Transverse colon (tissue), 4 donors: ENCODE measurements at regions not wholly inside any gene's neighbourhood (a gene's known extent, or its start where the extent isn't known, plus 50 kb on each side); places are given as distances from the start of the nearest gene placed in this dataset.
"Not testable (repeated sequence)": the region's sequence is repeated elsewhere in the genome, so short reads cannot be mapped to it uniquely, and the experiment has no call there.

Experiments used
- DNase-seq: peaks from one replicate; pipeline ENCODE4 v3.0.0-alpha.2; 2019
- H3K27ac ChIP-seq, 4 donors: fragments of 200-600 bp; sonication (generic); 2 replicates each; pipeline ENCODE4 v1.5.1; 2016 to 2018; ENCODE audit warnings: inconsistent platforms in 4 of 4
- H3K27me3 ChIP-seq: fragments of 200-600 bp; sonication (generic); 2 replicates; pipeline ENCODE4 v1.5.1; 2017; ENCODE audit warnings: inconsistent platforms
- H3K36me3 ChIP-seq, 4 donors: fragments of 200-600 bp; sonication (generic); 2 replicates each; pipeline ENCODE4 v1.5.1; 2017 to 2019; ENCODE audit warnings: inconsistent platforms in 4 of 4
- H3K4me1 ChIP-seq, 4 donors: fragments of 200-600 bp; sonication (generic); 2 replicates each; pipeline ENCODE4 v1.5.1; 2017 to 2020; ENCODE audit warnings: inconsistent platforms in 4 of 4
- H3K4me3 ChIP-seq, 4 donors: fragments of 200-600 bp; sonication (generic); 1 replicate in 1 of 4; 2 replicates in 3 of 4; pipeline versions ENCODE4 v1.5.1 to v1.6.1; 2017 to 2019; ENCODE audit warnings: inconsistent platforms in 4 of 4
- H3K9me3 ChIP-seq, 2 donors: fragments of 200-600 bp; sonication (generic); 2 replicates each; pipeline ENCODE4 v1.5.1; 2017 to 2019; ENCODE audit warnings: inconsistent platforms in 2 of 2
- CTCF ChIP-seq, 5 experiments: fragments of 200-600 bp in 3 of 5; fragments of 450-650 bp in 2 of 5; sonication (generic) in 3 of 5; IDR thresholded peaks; 1 replicate in 2 of 5; 2 replicates in 3 of 5; pipeline ENCODE4 v1.5.1; 2016 to 2017; ENCODE audit warnings: antibody characterized with exemption in 5 of 5, inconsistent platforms in 3 of 5, mild to moderate bottlenecking in 2 of 5, moderate library complexity in 1 of 5
- EP300 ChIP-seq: sonication (generic); formaldehyde crosslinking; IDR thresholded peaks from one replicate; pipeline ENCODE4 v1.6.1; 2017; ENCODE audit warnings: antibody characterized with exemption, low read depth
- POLR2A ChIP-seq: fragments of 450-650 bp; IDR thresholded peaks from one replicate; pipeline ENCODE4 v1.6.1; 2016; ENCODE audit warnings: antibody characterized with exemption, mild to moderate bottlenecking, moderate library complexity
- POLR2AphosphoS5 ChIP-seq, 3 donors: sonication (generic); formaldehyde crosslinking; IDR thresholded peaks; one replicate each; pipeline ENCODE4 v1.6.1; 2016; ENCODE audit warnings: antibody characterized with exemption in 3 of 3
- WGBS, 2 donors: methylation state at CpG; one replicate each; pipeline ENCODE4 v1.1.5; 2018; ENCODE audit warnings: low coverage in 1 of 2; 5-methylcytosine and 5-hydroxymethylcytosine counted together
- in situ Hi-C, 4 donors: fragments of 200-750 bp; cut with MboI; loops; one replicate each; pipeline versions ENCODE4 v1.15.0 to v1.15.1; 2017; ENCODE audit warnings: low sequenced_read_pairs in 3 of 4, low pct_ligation_motif_present in 1 of 4, low pct_unique_long_range_greater_than_20kb in 1 of 4
- intact Hi-C: fragments of 100-400 bp; cut with DNase I; formaldehyde crosslinking; loops from one replicate; pipeline ENCODE4 v1.15.1; 2023; ENCODE audit warnings: low total_unique reads

DNA sequence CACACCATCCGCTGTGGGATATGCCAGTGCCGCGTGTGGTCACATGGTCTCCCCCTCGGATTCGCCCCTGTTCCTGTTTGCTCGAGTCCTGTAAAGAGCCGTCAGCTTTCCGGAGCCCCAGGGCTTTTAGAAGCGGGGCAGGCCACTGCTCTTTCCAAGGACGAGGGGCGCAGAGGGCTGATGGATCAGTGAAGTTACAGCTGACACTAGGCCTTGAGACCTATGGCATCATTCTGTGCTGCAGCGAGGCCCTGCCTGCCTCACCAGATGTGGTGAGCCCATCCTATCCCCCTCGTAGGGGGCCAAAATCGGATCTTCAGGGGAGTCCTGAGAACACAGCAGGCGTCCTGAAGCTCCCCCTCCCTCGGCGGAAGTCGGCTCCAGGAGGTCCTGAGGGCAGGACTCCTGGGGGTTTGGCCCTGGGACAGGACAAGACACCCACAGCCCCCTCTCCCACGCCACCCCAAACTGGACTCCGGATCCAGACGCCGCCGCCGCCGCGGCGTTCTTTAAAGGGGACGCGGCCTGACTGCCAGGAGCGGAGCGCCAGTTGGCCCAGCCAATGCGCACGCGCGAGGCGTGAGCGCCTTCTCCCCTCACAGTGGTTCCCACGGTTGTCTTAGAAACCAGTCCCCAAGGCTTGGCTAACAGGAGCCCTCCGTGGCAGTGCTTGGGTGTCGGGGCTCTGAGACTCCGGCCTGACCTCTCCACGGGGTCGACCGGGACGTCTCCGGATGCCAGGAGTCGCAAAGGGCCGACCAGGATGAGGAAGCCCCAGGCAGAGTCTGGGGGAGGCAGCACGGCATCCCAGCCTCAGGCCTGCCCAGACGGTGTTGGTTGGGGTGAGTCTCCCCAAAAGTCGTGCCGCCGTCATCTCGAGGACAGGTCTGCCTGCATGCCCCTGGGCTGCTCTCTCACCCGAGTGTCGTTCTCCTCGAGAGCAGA, 371.7 kb downstream of the ZNF716 start:
- TF ChIP-seq EP300 (no peak), POLR2AphosphoS5 (IDR thresholded peaks at IDR 0.05) (no peak), CTCF (IDR thresholded peaks at IDR 0.05) (no peak), POLR2A (no peak)

GRCh38 chr7:57826548-57826947, 376.6 kb downstream of the ZNF716 start:
- in situ Hi-C loops, H3K9me3 ChIP-seq, H3K36me3 ChIP-seq, intact Hi-C loops, H3K27me3 ChIP-seq, H3K4me1 ChIP-seq, H3K27ac ChIP-seq, H3K4me3 ChIP-seq, DNase-seq: not testable (repeated sequence)
- 46% methylated on average over 2 of the region's 2 CpGs; no CpG with 5 or more reads in 1 of the 2 donors for WGBS, 2 donors

More for the DNA sequence above, 371.7 kb downstream of the ZNF716 start:
- no peaks in the 10 kb centered on the region for H3K4me1 ChIP-seq
- intact Hi-C loops: no loop called here
- DNase-seq: no peak
- no peaks in the 10 kb centered on the region for H3K27me3 ChIP-seq
- H3K4me3 ChIP-seq: no peak overlapping the region
- in situ Hi-C loops: no loop called here
- H3K27ac ChIP-seq: no peak overlapping the region
- H3K36me3 ChIP-seq: no peaks in the 10 kb centered on the region
- H3K9me3 ChIP-seq: no peaks in the 10 kb centered on the region
- 80 to 92% methylated on average over 1 to 49 of the region's 57 CpGs for WGBS, 2 donors

DNA sequence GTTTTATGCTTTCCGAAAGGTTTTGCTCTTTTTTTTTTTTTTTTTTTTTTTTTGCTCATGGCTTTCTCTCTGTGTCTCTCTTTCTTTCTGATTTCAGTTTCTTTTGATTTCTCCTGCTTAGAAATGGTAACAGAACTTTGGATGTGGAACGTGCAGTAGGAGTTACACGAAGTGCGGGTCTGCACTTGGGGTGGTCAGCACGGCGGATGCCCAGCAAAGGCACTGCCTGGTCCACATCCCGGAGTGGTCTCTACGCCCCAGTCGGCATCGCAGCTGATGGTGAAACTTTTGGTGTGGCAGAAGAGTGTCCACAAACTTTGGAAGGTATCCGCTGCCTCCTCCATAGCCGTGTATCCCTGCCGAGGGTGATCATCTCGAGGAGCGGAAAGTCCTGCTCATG, 385.2 kb downstream of the ZNF716 start:
- H3K36me3 ChIP-seq, H3K4me1 ChIP-seq, H3K4me3 ChIP-seq, intact Hi-C loops, in situ Hi-C loops, H3K27ac ChIP-seq, H3K27me3 ChIP-seq, DNase-seq, H3K9me3 ChIP-seq: not testable (repeated sequence)
- WGBS, 2 donors: 92% methylated on average over 10 of the region's 15 CpGs; no CpG with 5 or more reads in 1 of the 2 donors

DNA sequence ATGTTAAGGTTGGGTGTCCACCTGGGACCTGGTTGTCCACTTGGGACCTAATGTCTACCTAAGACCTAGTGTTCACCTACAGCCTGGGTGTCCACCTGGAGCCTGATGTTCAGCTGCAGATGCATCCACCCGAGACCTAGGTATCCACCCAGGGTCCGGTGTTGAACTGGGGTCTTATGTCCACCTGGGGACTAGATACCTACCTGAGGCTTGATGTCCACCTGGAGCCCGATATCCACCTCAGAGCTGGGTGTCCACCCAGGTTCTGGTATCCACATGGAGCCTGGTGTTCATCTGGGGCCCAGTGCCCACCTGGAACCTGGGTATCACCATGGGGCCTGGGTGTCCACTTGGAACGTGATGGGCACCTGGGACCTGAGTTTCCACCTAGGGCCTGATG, 389.2 kb downstream of the ZNF716 start:
- in situ Hi-C loops, intact Hi-C loops: not testable (repeated sequence)

DNA sequence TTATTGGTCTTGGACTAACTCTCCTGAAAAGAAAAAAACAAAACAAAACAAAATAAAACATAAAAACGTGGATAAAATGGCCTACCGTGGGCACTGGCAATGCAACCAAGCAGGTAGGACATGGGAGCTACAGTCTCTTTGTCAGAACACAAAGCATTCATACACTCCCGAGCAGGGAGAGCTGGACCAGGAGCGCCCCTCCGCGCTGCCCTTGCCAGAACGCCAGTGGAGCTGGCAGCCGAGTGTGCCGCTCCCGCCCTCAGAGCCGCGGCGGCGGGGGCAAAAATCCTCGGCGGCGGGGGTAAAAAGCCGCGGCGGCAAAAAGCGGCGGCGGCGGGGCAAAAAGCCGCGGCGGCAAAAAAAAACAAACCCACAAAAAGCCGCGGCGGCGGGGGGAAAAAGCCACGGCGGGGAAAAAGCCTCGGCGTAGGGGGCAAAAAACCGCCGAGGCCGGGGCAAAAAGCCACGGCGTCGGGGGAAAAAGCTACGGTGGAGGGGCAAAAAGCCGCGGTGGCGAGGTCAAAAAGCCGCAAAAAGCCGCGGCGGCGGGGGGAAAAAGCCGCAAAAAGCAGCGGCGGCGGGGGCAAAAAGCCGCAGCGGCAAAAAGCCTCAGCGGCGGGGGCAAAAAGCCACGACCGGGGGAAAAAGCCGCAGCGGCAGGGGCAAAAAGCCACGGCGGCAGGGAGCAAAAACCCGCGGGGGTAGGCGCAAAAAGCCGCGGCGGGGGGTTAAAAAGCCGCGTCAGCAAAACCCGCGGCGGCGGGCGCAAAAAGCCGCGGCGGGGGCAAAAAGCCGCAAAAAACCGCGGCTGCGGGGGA, 418.1 kb downstream of the ZNF716 start:
- DNase-seq: no peak
- Histone ChIP-seq H3K9me3 (peaks cover 0 to 2% of the 10 kb centered on the region in 2 donors), H3K27me3 (peaks cover 40% of the 10 kb centered on the region), H3K4me3 (peak overlapping the region in 3 of 4 donors; percentile 29 to 54 (median 29)), H3K27ac (no peak overlapping the region), H3K4me1 (peaks cover 0 to 3% (median 0%) of the 10 kb centered on the region in 4 donors), H3K36me3 (no peaks in the 10 kb centered on the region)
- TF ChIP-seq EP300 (no peak), CTCF (IDR thresholded peaks at IDR 0.05) (no peak), POLR2AphosphoS5 (IDR thresholded peaks at IDR 0.05) (no peak), POLR2A (no peak)
- in situ Hi-C loops: no loop called here
- intact Hi-C loops: no loop called here
- 7 to 49% methylated on average over 32 to 84 of the region's 84 CpGs for WGBS, 2 donors

More for the DNA sequence above, 389.2 kb downstream of the ZNF716 start:
- not testable (repeated sequence) for H3K4me3 ChIP-seq, H3K27ac ChIP-seq, H3K27me3 ChIP-seq, H3K9me3 ChIP-seq, DNase-seq, H3K4me1 ChIP-seq, H3K36me3 ChIP-seq
- 52% methylated on average over 2 of the region's 4 CpGs; no CpG with 5 or more reads in 1 of the 2 donors for WGBS, 2 donors
